OCI-LY3 (cell line): ENCODE measurements at regions not wholly inside any gene's neighbourhood (a gene's known extent, or its start where the extent isn't known, plus 50 kb on each side); places are given as distances from the start of the nearest gene placed in this dataset.

Experiments
- EZH2phosphoT487 ChIP-seq: fragments of 200-600 bp; shearing (Covaris generic); IDR thresholded peaks from 2 replicates; pipeline ENCODE4 v1.6.1; 2018; ENCODE audit warnings: antibody characterized with exemption, mixed run types, low read depth
- TF ChIP-seq, protein P1 (sequence below): fragments of 200-600, 300-600 bp; sonication (generic); IDR thresholded peaks from 2 replicates; pipeline ENCODE4 v1.5.1; 2014; ENCODE audit warnings: antibody characterized with exemption, low read length, low read depth

DNA sequence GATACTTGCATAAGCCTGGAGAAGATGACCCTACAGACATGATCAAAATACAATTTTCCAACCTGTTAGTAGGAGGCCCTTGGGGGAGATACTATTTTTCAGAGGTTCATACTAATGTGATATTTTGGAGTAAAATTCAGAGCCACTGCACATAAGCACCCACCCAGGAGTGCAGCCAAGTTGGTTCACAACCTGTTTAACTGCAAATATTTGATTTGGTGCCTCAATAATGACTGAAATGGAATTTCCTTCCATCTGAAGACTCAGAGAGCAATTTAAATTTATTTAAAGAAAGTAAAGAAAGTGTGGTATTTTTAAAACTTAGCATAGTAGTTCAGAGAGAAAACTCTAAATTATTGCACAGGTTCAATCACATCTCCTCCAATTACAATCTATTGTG is 77.5 kb upstream of the FBN2 start:
- TF ChIP-seq, protein P1, sequence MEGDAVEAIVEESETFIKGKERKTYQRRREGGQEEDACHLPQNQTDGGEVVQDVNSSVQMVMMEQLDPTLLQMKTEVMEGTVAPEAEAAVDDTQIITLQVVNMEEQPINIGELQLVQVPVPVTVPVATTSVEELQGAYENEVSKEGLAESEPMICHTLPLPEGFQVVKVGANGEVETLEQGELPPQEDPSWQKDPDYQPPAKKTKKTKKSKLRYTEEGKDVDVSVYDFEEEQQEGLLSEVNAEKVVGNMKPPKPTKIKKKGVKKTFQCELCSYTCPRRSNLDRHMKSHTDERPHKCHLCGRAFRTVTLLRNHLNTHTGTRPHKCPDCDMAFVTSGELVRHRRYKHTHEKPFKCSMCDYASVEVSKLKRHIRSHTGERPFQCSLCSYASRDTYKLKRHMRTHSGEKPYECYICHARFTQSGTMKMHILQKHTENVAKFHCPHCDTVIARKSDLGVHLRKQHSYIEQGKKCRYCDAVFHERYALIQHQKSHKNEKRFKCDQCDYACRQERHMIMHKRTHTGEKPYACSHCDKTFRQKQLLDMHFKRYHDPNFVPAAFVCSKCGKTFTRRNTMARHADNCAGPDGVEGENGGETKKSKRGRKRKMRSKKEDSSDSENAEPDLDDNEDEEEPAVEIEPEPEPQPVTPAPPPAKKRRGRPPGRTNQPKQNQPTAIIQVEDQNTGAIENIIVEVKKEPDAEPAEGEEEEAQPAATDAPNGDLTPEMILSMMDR: no peak
- TF ChIP-seq EZH2phosphoT487: no peak
